B cell (primary cell): ENCODE measurements at regions not wholly inside any gene's neighbourhood (a gene's known extent, or its start where the extent isn't known, plus 50 kb on each side); places are given as distances from the start of the nearest gene placed in this dataset.

ENCODE experiments used
- EZH2 ChIP-seq: IDR thresholded peaks from 2 replicates; pipeline ENCODE4 v1.6.1; 2012; ENCODE audit warnings: borderline replicate concordance, low read depth, mild to moderate bottlenecking, moderate library complexity, low read length; ENCODE audit not compliant: insufficient read depth, poor library complexity, severe bottlenecking
- TF ChIP-seq, protein P1 (sequence below): fragments of 200-600 bp; IDR thresholded peaks from one replicate; pipeline ENCODE4 v1.8.0; 2022; ENCODE audit warnings: antibody characterized with exemption, mild to moderate bottlenecking

DNA sequence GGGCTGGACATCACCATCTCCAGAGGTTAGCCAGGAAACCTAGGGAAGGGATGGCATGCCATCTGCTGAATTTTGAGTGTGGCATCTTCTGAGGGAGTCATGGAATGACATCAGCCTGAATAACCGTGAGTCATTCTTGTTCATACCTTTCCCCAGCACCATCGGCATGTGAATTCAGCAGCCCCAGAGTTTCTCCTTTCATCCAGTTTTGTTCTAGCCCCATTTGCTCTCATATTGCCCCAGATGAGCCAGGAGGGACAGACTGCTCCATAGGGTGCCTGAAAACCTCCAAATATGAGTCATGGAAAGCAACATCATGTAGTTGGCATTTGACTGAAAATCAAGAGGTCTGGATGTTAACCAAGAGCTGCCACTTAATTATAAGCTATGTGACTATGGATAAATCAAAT is 219.2 kb upstream of the SGK1 start:
- TF ChIP-seq, protein P1, sequence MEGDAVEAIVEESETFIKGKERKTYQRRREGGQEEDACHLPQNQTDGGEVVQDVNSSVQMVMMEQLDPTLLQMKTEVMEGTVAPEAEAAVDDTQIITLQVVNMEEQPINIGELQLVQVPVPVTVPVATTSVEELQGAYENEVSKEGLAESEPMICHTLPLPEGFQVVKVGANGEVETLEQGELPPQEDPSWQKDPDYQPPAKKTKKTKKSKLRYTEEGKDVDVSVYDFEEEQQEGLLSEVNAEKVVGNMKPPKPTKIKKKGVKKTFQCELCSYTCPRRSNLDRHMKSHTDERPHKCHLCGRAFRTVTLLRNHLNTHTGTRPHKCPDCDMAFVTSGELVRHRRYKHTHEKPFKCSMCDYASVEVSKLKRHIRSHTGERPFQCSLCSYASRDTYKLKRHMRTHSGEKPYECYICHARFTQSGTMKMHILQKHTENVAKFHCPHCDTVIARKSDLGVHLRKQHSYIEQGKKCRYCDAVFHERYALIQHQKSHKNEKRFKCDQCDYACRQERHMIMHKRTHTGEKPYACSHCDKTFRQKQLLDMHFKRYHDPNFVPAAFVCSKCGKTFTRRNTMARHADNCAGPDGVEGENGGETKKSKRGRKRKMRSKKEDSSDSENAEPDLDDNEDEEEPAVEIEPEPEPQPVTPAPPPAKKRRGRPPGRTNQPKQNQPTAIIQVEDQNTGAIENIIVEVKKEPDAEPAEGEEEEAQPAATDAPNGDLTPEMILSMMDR = no peak
- TF ChIP-seq EZH2 = no peak
